Prostate gland (tissue), 2 donors: ENCODE measurements at regions not wholly inside any gene's neighbourhood (a gene's known extent, or its start where the extent isn't known, plus 50 kb on each side); places are given as distances from the start of the nearest gene placed in this dataset.

ENCODE experiments used
- DNase-seq: peaks from one replicate; pipeline ENCODE4 v3.0.0-alpha.2; 2019; ENCODE audit warnings: low spot score
- H3K27ac ChIP-seq, 2 donors: fragments of 200-600 bp; sonication (generic); 2 replicates each; pipeline ENCODE4 v1.5.1; 2017 to 2019
- H3K27me3 ChIP-seq: fragments of 200-600 bp; sonication (generic); replicated peaks from 2 replicates; pipeline ENCODE4 v1.5.1; 2019; ENCODE audit not compliant: insufficient read depth
- H3K36me3 ChIP-seq, 2 donors: fragments of 200-600 bp; sonication (generic); 1 replicate in 1 of 2; 2 replicates in 1 of 2; pipeline versions ENCODE4 v1.5.1 to v1.8.1; 2017 to 2019
- H3K4me1 ChIP-seq: fragments of 200-600 bp; sonication (generic); replicated peaks from 2 replicates; pipeline ENCODE4 v1.5.1; 2019
- H3K4me3 ChIP-seq, 2 donors: fragments of 200-600 bp; sonication (generic); 2 replicates each; pipeline ENCODE4 v1.5.1; 2017 to 2019
- H3K9me3 ChIP-seq: fragments of 200-600 bp; sonication (generic); 2 replicates; pipeline ENCODE4 v1.5.1; 2017
- CTCF ChIP-seq, 4 experiments: fragments of 200-600 bp in 2 of 4; fragments of 450-650 bp in 2 of 4; sonication (generic) in 2 of 4; IDR thresholded peaks; 1 replicate in 3 of 4; 2 replicates in 1 of 4; pipeline ENCODE4 v1.5.1; 2016 to 2019; ENCODE audit warnings: antibody characterized with exemption in 4 of 4, mild to moderate bottlenecking in 2 of 4, moderate library complexity in 2 of 4
- POLR2A ChIP-seq: fragments of 450-650 bp; IDR thresholded peaks from one replicate; pipeline ENCODE4 v1.6.1; 2016; ENCODE audit warnings: antibody characterized with exemption, mild to moderate bottlenecking
- POLR2AphosphoS5 ChIP-seq: sonication (generic); formaldehyde crosslinking; IDR thresholded peaks from one replicate; pipeline ENCODE4 v1.6.1; 2017; ENCODE audit warnings: antibody characterized with exemption
- WGBS: methylation state at CpG from one replicate; pipeline ENCODE4 v1.1.5; 2018; 5-methylcytosine and 5-hydroxymethylcytosine counted together
- intact Hi-C: fragments of 100-400 bp; cut with DNase I; formaldehyde crosslinking; loops from one replicate; pipeline ENCODE4 v1.14.2; 2022

GRCh38 chr3:44125246-44125645 lies 116.4 kb upstream of the TOPAZ1 start:
- H3K4me3 ChIP-seq = no peak overlapping the region
- TF ChIP-seq POLR2AphosphoS5 (no peak), POLR2A (no peak), CTCF (IDR thresholded peaks at IDR 0.05) (no peak)
- no peaks in the 10 kb centered on the region for H3K9me3 ChIP-seq
- no peaks in the 10 kb centered on the region for H3K27me3 ChIP-seq
- H3K4me1 ChIP-seq = no peaks in the 10 kb centered on the region
- 95% methylated on average over 2 of the region's 2 CpGs for whole genome bisulfite sequencing
- intact Hi-C loops = no loop called here
- no peak overlapping the region for H3K27ac ChIP-seq
- no peaks in the 10 kb centered on the region for H3K36me3 ChIP-seq
- DNase-seq = no peak

- no peak for TF ChIP-seq CTCF (IDR thresholded peaks at IDR 0.05)
- TF ChIP-seq POLR2A = no peak
- TF ChIP-seq POLR2AphosphoS5 = no peak
Measured at GRCh38 chr3:44125882-44126281, 115.8 kb upstream of the TOPAZ1 start.

GRCh38 chr3:44128057-44128775 lies 113.5 kb upstream of the TOPAZ1 start:
- no peaks in the 10 kb centered on the region for H3K27me3 ChIP-seq
- H3K36me3 ChIP-seq = no peaks in the 10 kb centered on the region
- no peak overlapping the region for H3K27ac ChIP-seq
- intact Hi-C loops = no loop called here
- no peaks in the 10 kb centered on the region for H3K4me1 ChIP-seq
- DNase-seq = no peak
- TF ChIP-seq POLR2A = no peak
- no peak for TF ChIP-seq CTCF (IDR thresholded peaks at IDR 0.05)
- no peak for TF ChIP-seq POLR2AphosphoS5
- 64% methylated on average over 7 of the region's 7 CpGs for WGBS
- no peaks in the 10 kb centered on the region for H3K9me3 ChIP-seq
- H3K4me3 ChIP-seq = no peak overlapping the region

More at GRCh38 chr3:44125882-44126281, 115.8 kb upstream of the TOPAZ1 start:
- Histone ChIP-seq H3K4me1 (no peaks in the 10 kb centered on the region), H3K27me3 (no peaks in the 10 kb centered on the region), H3K9me3 (no peaks in the 10 kb centered on the region), H3K4me3 (no peak overlapping the region), H3K27ac (no peak overlapping the region), H3K36me3 (no peaks in the 10 kb centered on the region)
- intact Hi-C loops = no loop called here
- DNase-seq = no peak
- WGBS = 72% methylated on average over 4 of the region's 4 CpGs

GRCh38 chr3:44130249-44130648 lies 111.4 kb upstream of the TOPAZ1 start:
- H3K4me3 ChIP-seq = no peak overlapping the region
- DNase-seq = no peak
- H3K36me3 ChIP-seq = no peaks in the 10 kb centered on the region
- H3K9me3 ChIP-seq = no peaks in the 10 kb centered on the region
- intact Hi-C loops = no loop called here
- H3K27ac ChIP-seq = no peak overlapping the region
- TF ChIP-seq POLR2AphosphoS5 = no peak
- no peak for TF ChIP-seq POLR2A
- H3K4me1 ChIP-seq = no peaks in the 10 kb centered on the region
- H3K27me3 ChIP-seq = no peaks in the 10 kb centered on the region
- 98% methylated on average over 4 of the region's 4 CpGs for WGBS

GRCh38 chr3:44132061-44132460 lies 109.6 kb upstream of the TOPAZ1 start:
- no peaks in the 10 kb centered on the region for H3K9me3 ChIP-seq
- 89% methylated on average over 4 of the region's 4 CpGs for WGBS
- no peak for TF ChIP-seq POLR2A
- no peak for TF ChIP-seq CTCF (IDR thresholded peaks at IDR 0.05)
- H3K4me1 ChIP-seq = no peaks in the 10 kb centered on the region
- H3K27me3 ChIP-seq = no peaks in the 10 kb centered on the region
- no peak for DNase-seq
- no peaks in the 10 kb centered on the region for H3K36me3 ChIP-seq
- no peak overlapping the region for H3K27ac ChIP-seq
- H3K4me3 ChIP-seq = no peak overlapping the region
- intact Hi-C loops = no loop called here
